HepG2 (cell line): ENCODE measurements at regions not wholly inside any gene's neighbourhood (a gene's known extent, or its start where the extent isn't known, plus 50 kb on each side); places are given as distances from the start of the nearest gene placed in this dataset.
A peak's percentile ranks its signal among the peaks of the same experiment; 100 is the strongest.
"Not testable (repeated sequence)": the region's sequence is repeated elsewhere in the genome, so short reads cannot be mapped to it uniquely, and the experiment has no call there.

Experiments used
- ATAC-seq: fragments of 200-7000 bp; cut with Tn5 transposase; 3 replicates; pipeline ENCODE4 v1.9.1; 2020; ENCODE audit warnings: mild to moderate bottlenecking, moderate library complexity
- BruUV-seq: library from RNA; stranded (reverse); fragments of 400-500 nt; replicated peaks from 2 replicates; lab custom pipeline; 2021; lab: Mats Ljungman, UMichigan
- CTCF ChIA-PET: fragments of 300-600 bp; formaldehyde crosslinking; extraction: SDS; loops from one replicate; lab custom pipeline; 2021; ENCODE audit warnings: low total read pairs, inconsistent platforms, low intra/inter-chr PET ratio; lab: Yijun Ruan, JAX
- POLR2A ChIA-PET: fragments of 350-600 bp; sonication (Branson Sonifier 250); formaldehyde crosslinking; loops from one replicate; lab custom pipeline; 2020; ENCODE audit warnings: antibody characterized with exemption, inconsistent platforms; lab: Yijun Ruan, JAX
- DNase-seq: peaks from one replicate; pipeline ENCODE4 v3.0.0-alpha.2; 2015; ENCODE audit warnings: low spot score
- FAIRE-seq: peaks from 3 replicates; lab custom pipeline; 2011; peaks lifted over from hg19 to GRCh38; lab: Jason Lieb, UNC
- H2AFZ ChIP-seq: one replicate; pipeline ENCODE4 v1.6.1; 2011; ENCODE audit warnings: low read length, inconsistent platforms
- H3K27ac ChIP-seq: fragments of 300-600 bp; 3 replicates; pipeline ENCODE4 v1.8.0; 2011; ENCODE audit warnings: mixed run types, mild to moderate bottlenecking, mixed read lengths, low read length, inconsistent platforms; ENCODE audit not compliant: insufficient read depth; ENCODE audit errors: extremely low read length
- H3K27me3 ChIP-seq, 2 experiments: fragments of 200-600 bp in 1 of 2; 2 replicates in 1 of 2; 3 replicates in 1 of 2; pipeline versions ENCODE4 v1.6.0 to v1.8.0; 2011; ENCODE audit warnings: low read length in 2 of 2, mild to moderate bottlenecking in 2 of 2, moderate library complexity in 2 of 2, inconsistent platforms in 1 of 2; ENCODE audit not compliant: insufficient read depth in 2 of 2, control insufficient read depth in 1 of 2
- H3K36me3 ChIP-seq, 2 experiments: fragments of 200-600 bp in 1 of 2; replicated peaks in 1 of 2; 2 replicates in 1 of 2; 3 replicates in 1 of 2; pipeline versions ENCODE4 v1.5.1 to v1.8.0; 2011; ENCODE audit warnings: low read length in 2 of 2, inconsistent platforms in 1 of 2; ENCODE audit not compliant: insufficient read depth in 2 of 2, control insufficient read depth in 1 of 2
- H3K4me1 ChIP-seq: 2 replicates; pipeline ENCODE4 v1.5.1; 2012; ENCODE audit warnings: low read length, inconsistent platforms; ENCODE audit not compliant: insufficient read depth
- H3K4me2 ChIP-seq: 2 replicates; pipeline ENCODE4 v1.6.0; 2011; ENCODE audit warnings: low read depth, low read length, inconsistent platforms
- H3K4me3 ChIP-seq, 3 experiments: fragments of 200-600 bp in 1 of 3; sonication (generic), shearing (Covaris generic) in 1 of 3; replicated peaks in 1 of 3; 2 replicates each; pipeline ENCODE4 v1.5.1; 2011 to 2016; ENCODE audit warnings: low read length in 3 of 3, inconsistent platforms in 2 of 3, low read depth in 2 of 3, mild to moderate bottlenecking in 2 of 3, control low read depth in 1 of 3, mixed read lengths in 1 of 3; ENCODE audit not compliant: insufficient read depth in 1 of 3
- H3K79me2 ChIP-seq: one replicate; pipeline ENCODE4 v1.6.1; 2011; ENCODE audit warnings: low read length, inconsistent platforms; ENCODE audit not compliant: insufficient read depth
- H3K9ac ChIP-seq: 2 replicates; pipeline ENCODE4 v1.6.0; 2011; ENCODE audit warnings: mild to moderate bottlenecking, low read depth, low read length, inconsistent platforms; ENCODE audit not compliant: insufficient read depth
- H3K9me3 ChIP-seq: 2 replicates; pipeline ENCODE4 v1.5.1; 2012; ENCODE audit warnings: mild to moderate bottlenecking, low read length
- H4K20me1 ChIP-seq: 2 replicates; pipeline ENCODE4 v1.6.0; 2011; ENCODE audit warnings: inconsistent platforms, mild to moderate bottlenecking, low read length, moderate library complexity; ENCODE audit not compliant: insufficient read depth
- FOXA1 ChIP-seq, 2 experiments: fragments of 450-650 bp in 1 of 2; sonication (generic) in 1 of 2; formaldehyde crosslinking in 1 of 2; IDR thresholded peaks; 2 replicates each; pipeline versions ENCODE4 v1.4.0 to v1.6.1; 2016 to 2020; ENCODE audit warnings: missing genetic modification reagents in 1 of 2
- FOXA3 ChIP-seq: IDR thresholded peaks from 2 replicates; pipeline ENCODE4 v1.6.1; 2016; ENCODE audit warnings: missing genetic modification reagents, missing compliant biosample characterization
- GATAD2A ChIP-seq: IDR thresholded peaks from 2 replicates; pipeline ENCODE4 v1.6.1; 2016
- SAP130 ChIP-seq: IDR thresholded peaks from 2 replicates; pipeline ENCODE4 v1.6.1; 2016; ENCODE audit warnings: low read depth
- STAG1 ChIP-seq: sonication (generic); formaldehyde crosslinking; IDR thresholded peaks from 2 replicates; pipeline ENCODE4 v1.4.0; 2020; ENCODE audit warnings: missing genetic modification reagents
- ZBTB4 ChIP-seq: sonication (generic); formaldehyde crosslinking; IDR thresholded peaks from 2 replicates; pipeline ENCODE4 v1.4.0; 2020; ENCODE audit warnings: missing genetic modification reagents, mild to moderate bottlenecking, borderline replicate concordance
- ZNF687 ChIP-seq: sonication (generic); formaldehyde crosslinking; IDR thresholded peaks from 2 replicates; pipeline ENCODE4 v1.5.1; 2020; ENCODE audit warnings: mild to moderate bottlenecking, missing genetic modification reagents, moderate library complexity
- WGBS: methylation state at CpG from one replicate; pipeline ENCODE4 v1.1.6; 2017; ENCODE audit warnings: low lambda C conversion rate; 5-methylcytosine and 5-hydroxymethylcytosine counted together
- in situ Hi-C: cut with HindIII; loops from 2 replicates; pipeline ENCODE4 v1.10.0; 2017; ENCODE audit warnings: low pct_unique_long_range_greater_than_20kb; ENCODE audit not compliant: extremely low pct_ligation_motif_present
- intact Hi-C: fragments of 100-400 bp; cut with micrococcal nuclease; formaldehyde crosslinking; loops from one replicate; pipeline ENCODE4 v1.10.0; 2022; ENCODE audit not compliant: unreplicated experiment
- TF ChIP-seq, protein P1 (sequence below): IDR thresholded peaks from 2 replicates; pipeline ENCODE4 v1.4.0; 2020; ENCODE audit warnings: mild to moderate bottlenecking, missing genetic modification reagents

- TF ChIP-seq, protein P1, sequence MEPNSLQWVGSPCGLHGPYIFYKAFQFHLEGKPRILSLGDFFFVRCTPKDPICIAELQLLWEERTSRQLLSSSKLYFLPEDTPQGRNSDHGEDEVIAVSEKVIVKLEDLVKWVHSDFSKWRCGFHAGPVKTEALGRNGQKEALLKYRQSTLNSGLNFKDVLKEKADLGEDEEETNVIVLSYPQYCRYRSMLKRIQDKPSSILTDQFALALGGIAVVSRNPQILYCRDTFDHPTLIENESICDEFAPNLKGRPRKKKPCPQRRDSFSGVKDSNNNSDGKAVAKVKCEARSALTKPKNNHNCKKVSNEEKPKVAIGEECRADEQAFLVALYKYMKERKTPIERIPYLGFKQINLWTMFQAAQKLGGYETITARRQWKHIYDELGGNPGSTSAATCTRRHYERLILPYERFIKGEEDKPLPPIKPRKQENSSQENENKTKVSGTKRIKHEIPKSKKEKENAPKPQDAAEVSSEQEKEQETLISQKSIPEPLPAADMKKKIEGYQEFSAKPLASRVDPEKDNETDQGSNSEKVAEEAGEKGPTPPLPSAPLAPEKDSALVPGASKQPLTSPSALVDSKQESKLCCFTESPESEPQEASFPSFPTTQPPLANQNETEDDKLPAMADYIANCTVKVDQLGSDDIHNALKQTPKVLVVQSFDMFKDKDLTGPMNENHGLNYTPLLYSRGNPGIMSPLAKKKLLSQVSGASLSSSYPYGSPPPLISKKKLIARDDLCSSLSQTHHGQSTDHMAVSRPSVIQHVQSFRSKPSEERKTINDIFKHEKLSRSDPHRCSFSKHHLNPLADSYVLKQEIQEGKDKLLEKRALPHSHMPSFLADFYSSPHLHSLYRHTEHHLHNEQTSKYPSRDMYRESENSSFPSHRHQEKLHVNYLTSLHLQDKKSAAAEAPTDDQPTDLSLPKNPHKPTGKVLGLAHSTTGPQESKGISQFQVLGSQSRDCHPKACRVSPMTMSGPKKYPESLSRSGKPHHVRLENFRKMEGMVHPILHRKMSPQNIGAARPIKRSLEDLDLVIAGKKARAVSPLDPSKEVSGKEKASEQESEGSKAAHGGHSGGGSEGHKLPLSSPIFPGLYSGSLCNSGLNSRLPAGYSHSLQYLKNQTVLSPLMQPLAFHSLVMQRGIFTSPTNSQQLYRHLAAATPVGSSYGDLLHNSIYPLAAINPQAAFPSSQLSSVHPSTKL = 0 out of 2 replicates have a peak, but pooled peaks have one; percentile 15
- TF ChIP-seq STAG1 = peak; percentile 58
Measured at GRCh38 chr7:32691965-32692815, 196.9 kb downstream of the AVL9 start (continued).

- DNase-seq; H3K4me3 ChIP-seq; H3K9ac ChIP-seq; intact Hi-C loops; FAIRE-seq; BruUV-seq; H3K79me2 ChIP-seq; H3K27ac ChIP-seq; in situ Hi-C loops; H3K9me3 ChIP-seq; ATAC-seq; H3K4me2 ChIP-seq; H3K27me3 ChIP-seq; H4K20me1 ChIP-seq; H3K36me3 ChIP-seq; H2AFZ ChIP-seq; CTCF ChIA-PET; TF ChIP-seq FOXA1 (IDR thresholded peaks at IDR 0.05): not testable (repeated sequence)
- 85% methylated on average over 10 of the region's 13 CpGs for WGBS
- H3K4me1 ChIP-seq = peaks cover 18% of the 10 kb centered on the region
- POLR2A ChIA-PET = interaction anchor here (0.7 kb wide), 1 partner anchor 193 kb away, joined by 3 read pairs; the partner anchor contains the start of gene AVL9
- TF ChIP-seq GATAD2A (CRISPR knock-in tag) (0 out of 2 replicates have a peak, but pooled peaks have one; percentile 18), FOXA3 (CRISPR knock-in tag) (peak; percentile 80), ZBTB4 (CRISPR knock-in tag) (peak; percentile 32; the same call in 1 of the 2 replicates), FOXA1 (CRISPR knock-in tag; IDR thresholded peaks at IDR 0.05) (peak; percentile 81), SAP130 (CRISPR knock-in tag) (peak; percentile 27; the same call in 1 of the 2 replicates), ZNF687 (CRISPR knock-in tag) (peak; percentile 43)
Measured at GRCh38 chr7:32688092-32688491, 192.8 kb downstream of the AVL9 start.
